AG10803 (cell line): ENCODE measurements at regions not wholly inside any gene's neighbourhood (a gene's known extent, or its start where the extent isn't known, plus 50 kb on each side); places are given as distances from the start of the nearest gene placed in this dataset.

ENCODE experiments used
- DNase-seq: peaks from one replicate; pipeline ENCODE4 v3.0.0; 2010; ENCODE audit warnings: low read depth
- H3K4me3 ChIP-seq: 2 replicates; pipeline ENCODE4 v1.5.1; 2011; ENCODE audit warnings: mild to moderate bottlenecking, low read length, control low read depth
- CTCF ChIP-seq: conservative IDR thresholded peaks from 2 replicates; pipeline ENCODE4 v1.5.1; 2011; ENCODE audit warnings: mild to moderate bottlenecking, low read length, control low read depth, inconsistent platforms

GRCh38 chr11:122033631-122034030 is 82.4 kb downstream of the BLID start:
- peak; percentile 50 for DNase-seq
- no peak overlapping the region for H3K4me3 ChIP-seq
- TF ChIP-seq CTCF: no peak

GRCh38 chr11:122033193-122033592 is 82.8 kb downstream of the BLID start:
- no peak overlapping the region for H3K4me3 ChIP-seq
- no peak for TF ChIP-seq CTCF
- peak; percentile 48 for DNase-seq

- no peak for TF ChIP-seq CTCF
Observed at GRCh38 chr11:122032317-122032716, 83.7 kb downstream of the BLID start.

GRCh38 chr11:122031813-122032212 is 84.2 kb downstream of the BLID start:
- no peak for DNase-seq
- TF ChIP-seq CTCF: no peak
- no peak overlapping the region for H3K4me3 ChIP-seq

More at GRCh38 chr11:122032317-122032716, 83.7 kb downstream of the BLID start:
- H3K4me3 ChIP-seq: no peak overlapping the region
- peak; percentile 98 for DNase-seq

GRCh38 chr11:122030286-122030685 is 85.7 kb downstream of the BLID start:
- no peak for TF ChIP-seq CTCF
- H3K4me3 ChIP-seq: no peak overlapping the region

GRCh38 chr11:122028545-122028944 is 87.5 kb downstream of the BLID start:
- no peak for TF ChIP-seq CTCF
- H3K4me3 ChIP-seq: no peak overlapping the region
- DNase-seq: no peak

More at GRCh38 chr11:122030286-122030685, 85.7 kb downstream of the BLID start:
- DNase-seq: no peak

- no peak for DNase-seq
- H3K4me3 ChIP-seq: no peak overlapping the region
- TF ChIP-seq CTCF: no peak
Observed at GRCh38 chr11:122028036-122028435, 88.0 kb downstream of the BLID start.
